HG02938 (cell line): ENCODE measurements at regions not wholly inside any gene's neighbourhood (a gene's known extent, or its start where the extent isn't known, plus 50 kb on each side); places are given as distances from the start of the nearest gene placed in this dataset.
"Not testable (repeated sequence)": the region's sequence is repeated elsewhere in the genome, so short reads cannot be mapped to it uniquely, and the experiment has no call there.

Source experiments
- ATAC-seq: cut with Tn5 transposase; IDR thresholded peaks from one replicate; pipeline ENCODE4 v1.9.1; 2021; ENCODE audit warnings: mild to moderate bottlenecking, moderate library complexity; ENCODE audit not compliant: unreplicated experiment

GRCh38 chr22:46026899-46027210 lies 49.9 kb upstream of the WNT7B start:
- ATAC-seq = no peak

- ATAC-seq = no peak
Observed at GRCh38 chr22:46027211-46028105, 50.5 kb upstream of the WNT7B start.

- no peak for ATAC-seq
Observed at GRCh38 chr22:46028106-46028991, 51.4 kb upstream of the WNT7B start.

GRCh38 chr22:46029036-46029435 lies 52.1 kb upstream of the WNT7B start:
- no peak for ATAC-seq

GRCh38 chr22:46029574-46030200 lies 52.7 kb upstream of the WNT7B start:
- no peak for ATAC-seq

- ATAC-seq = no peak
Observed at GRCh38 chr22:46030231-46030880, 53.4 kb upstream of the WNT7B start.

GRCh38 chr22:46031066-46031465 lies 54.1 kb upstream of the WNT7B start:
- no peak for ATAC-seq

- ATAC-seq = no peak
Observed at GRCh38 chr22:46031557-46031956, 54.6 kb upstream of the WNT7B start.

GRCh38 chr22:46031965-46032851 lies 55.2 kb upstream of the WNT7B start:
- ATAC-seq = no peak

- ATAC-seq = no peak
Observed at GRCh38 chr22:46033256-46034200, 56.6 kb upstream of the WNT7B start.

- ATAC-seq = not testable (repeated sequence)
Observed at GRCh38 chr22:46034480-46034879, 57.5 kb upstream of the WNT7B start.

- ATAC-seq = no peak
Observed at GRCh38 chr22:46035380-46035741, 58.4 kb upstream of the WNT7B start.

GRCh38 chr22:46035742-46036557 lies 59.0 kb upstream of the WNT7B start:
- ATAC-seq = peak; percentile 91

GRCh38 chr22:46036558-46037408 lies 59.8 kb upstream of the WNT7B start:
- no peak for ATAC-seq

GRCh38 chr22:46038174-46038487 lies 61.2 kb upstream of the WNT7B start:
- ATAC-seq = no peak

GRCh38 chr22:46038516-46039430 lies 61.8 kb upstream of the WNT7B start:
- no peak for ATAC-seq
